Vagina (tissue), 2 donors: ENCODE measurements at regions not wholly inside any gene's neighbourhood (a gene's known extent, or its start where the extent isn't known, plus 50 kb on each side); places are given as distances from the start of the nearest gene placed in this dataset.

Source experiments
- CTCF ChIP-seq, 3 experiments: fragments of 450-650 bp in 2 of 3; fragments of 200-600 bp in 1 of 3; sonication (generic) in 1 of 3; IDR thresholded peaks; one replicate each; pipeline ENCODE4 v1.5.1; 2017 to 2019; ENCODE audit warnings: antibody characterized with exemption in 3 of 3, mild to moderate bottlenecking in 2 of 3, moderate library complexity in 2 of 3
- POLR2AphosphoS5 ChIP-seq, 2 donors: sonication (generic); formaldehyde crosslinking; IDR thresholded peaks; one replicate each; pipeline ENCODE4 v1.9.0; 2017; ENCODE audit warnings: antibody characterized with exemption in 2 of 2, mild to moderate bottlenecking in 2 of 2, low read depth in 1 of 2; ENCODE audit not compliant: insufficient read depth in 1 of 2

DNA sequence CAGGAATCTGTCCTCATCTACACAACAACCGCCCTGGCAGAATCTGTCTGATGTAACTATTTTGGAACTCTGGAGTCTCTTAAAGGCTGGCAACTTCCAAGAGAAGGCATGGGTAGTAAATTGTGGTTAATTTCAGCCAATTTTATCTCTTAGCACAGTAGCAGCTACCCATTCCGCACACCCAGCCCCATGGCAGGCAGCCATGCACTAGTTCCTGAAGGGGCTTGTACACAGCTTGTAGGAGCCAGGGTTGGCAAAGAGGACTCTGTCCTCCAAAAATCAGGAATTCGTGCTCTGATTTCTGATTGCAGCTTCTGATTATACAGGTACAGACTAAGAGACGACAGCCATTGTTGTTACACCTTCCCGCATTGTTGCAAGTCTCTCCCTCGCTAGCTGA, 155.9 kb downstream of the RNF144B start:
- no peak for TF ChIP-seq CTCF (IDR thresholded peaks at IDR 0.05)
- no peak for TF ChIP-seq POLR2AphosphoS5 (IDR thresholded peaks at IDR 0.05; ENCODE audit: insufficient read depth in 1 of 2, low read depth in 1 of 2)
